GM12878 (cell line): ENCODE measurements at regions not wholly inside any gene's neighbourhood (a gene's known extent, or its start where the extent isn't known, plus 50 kb on each side); places are given as distances from the start of the nearest gene placed in this dataset.

Source experiments
- ATAC-seq: fragments of 200-7000 bp; cut with Tn5 transposase; 3 replicates; pipeline ENCODE4 v1.9.1; 2020; ENCODE audit warnings: mild to moderate bottlenecking, moderate library complexity
- BruUV-seq: library from RNA; stranded (reverse); fragments of 400-500 nt; replicated peaks from 2 replicates; lab custom pipeline; 2021; lab: Mats Ljungman, UMichigan
- CTCF ChIA-PET: fragments of 300-600 bp; sonication (Branson Sonifier 250); formaldehyde crosslinking; extraction: SDS; loops from one replicate; lab custom pipeline; 2021; ENCODE audit warnings: inconsistent platforms; lab: Yijun Ruan, JAX
- POLR2A ChIA-PET: fragments of 350-600 bp; formaldehyde crosslinking; extraction: SDS; loops from one replicate; lab custom pipeline; 2021; ENCODE audit warnings: inconsistent platforms; lab: Charles Lee
- RAD21 ChIA-PET: fragments of 300-600 bp; sonication (Branson Sonifier 250); formaldehyde crosslinking; loops from one replicate; lab custom pipeline; 2023; ENCODE audit warnings: antibody characterized with exemption; ENCODE audit not compliant: unreplicated experiment; lab: Charles Lee
- SMC1A ChIA-PET: fragments of 300-600 bp; sonication (Branson Sonifier 250); formaldehyde crosslinking; loops from one replicate; lab custom pipeline; 2023; ENCODE audit not compliant: unreplicated experiment, uncharacterized antibody; lab: Charles Lee
- DNase-seq: peaks from one replicate; pipeline ENCODE4 v3.0.0-alpha.2; 2011; ENCODE audit warnings: low read depth, low spot score
- FAIRE-seq: peaks from 3 replicates; lab custom pipeline; 2011; peaks lifted over from hg19 to GRCh38; lab: Jason Lieb, UNC
- H2AFZ ChIP-seq: 2 replicates; pipeline ENCODE4 v1.6.0; 2011; ENCODE audit warnings: low read depth, low read length, control low read depth; ENCODE audit not compliant: control insufficient read depth
- H3K27ac ChIP-seq: 2 replicates; pipeline ENCODE4 v1.5.1; 2011; ENCODE audit warnings: control low read depth; ENCODE audit not compliant: control insufficient read depth, insufficient read depth
- H3K27me3 ChIP-seq, 2 experiments: replicated peaks in 1 of 2; 2 replicates each; pipeline versions ENCODE4 v1.6.0 to v1.6.1; 2011; ENCODE audit warnings: low read length in 1 of 2; ENCODE audit not compliant: control insufficient read depth in 2 of 2, insufficient read depth in 2 of 2
- H3K36me3 ChIP-seq, 2 experiments: 2 replicates each; pipeline ENCODE4 v1.5.1; 2011; ENCODE audit warnings: low read length in 1 of 2; ENCODE audit not compliant: control insufficient read depth in 2 of 2, insufficient read depth in 2 of 2
- H3K4me1 ChIP-seq: 2 replicates; pipeline ENCODE4 v1.6.1; 2011; ENCODE audit warnings: mild to moderate bottlenecking, low read length, moderate library complexity, mixed read lengths; ENCODE audit not compliant: control insufficient read depth, insufficient read depth
- H3K4me2 ChIP-seq: 2 replicates; pipeline ENCODE4 v1.6.0; 2011; ENCODE audit warnings: control low read depth; ENCODE audit not compliant: control insufficient read depth, insufficient read depth
- H3K4me3 ChIP-seq: fragments of 200-600 bp; sonication (generic); 2 replicates; pipeline ENCODE4 v1.5.1; 2016
- H3K79me2 ChIP-seq: 2 replicates; pipeline ENCODE4 v1.6.0; 2011; ENCODE audit warnings: low read length; ENCODE audit not compliant: control insufficient read depth, insufficient read depth
- H3K9ac ChIP-seq: 2 replicates; pipeline ENCODE4 v1.8.0; 2011; ENCODE audit warnings: low read length, control low read depth, mixed read lengths; ENCODE audit not compliant: control insufficient read depth, insufficient read depth
- H3K9me3 ChIP-seq: replicated peaks from 3 replicates; pipeline ENCODE4 v1.5.1; 2011; ENCODE audit warnings: mild to moderate bottlenecking, low read length; ENCODE audit not compliant: control insufficient read depth, insufficient read depth
- H4K20me1 ChIP-seq: 2 replicates; pipeline ENCODE4 v1.6.0; 2011; ENCODE audit not compliant: control insufficient read depth, insufficient read depth
- BCLAF1 ChIP-seq: fragments of 450-650 bp; IDR thresholded peaks from 2 replicates; pipeline ENCODE4 v1.6.1; 2017; ENCODE audit warnings: antibody characterized with exemption, mild to moderate bottlenecking, moderate library complexity
- CHD2 ChIP-seq: IDR thresholded peaks from 2 replicates; pipeline ENCODE4 v1.6.1; 2011; ENCODE audit warnings: low read depth, low read length, improper control_type of control experiment, borderline replicate concordance
- CUX1 ChIP-seq: IDR thresholded peaks from 2 replicates; pipeline ENCODE4 v1.6.1; 2012; ENCODE audit warnings: improper control_type of control experiment, low read depth, low read length; ENCODE audit not compliant: insufficient replicate concordance
- DPF2 ChIP-seq: fragments of 450-650 bp; IDR thresholded peaks from 2 replicates; pipeline ENCODE4 v1.6.1; 2017; ENCODE audit warnings: mild to moderate bottlenecking
- NKRF ChIP-seq: fragments of 450-650 bp; conservative IDR thresholded peaks from 2 replicates; pipeline ENCODE4 v1.6.1; 2017; ENCODE audit warnings: mild to moderate bottlenecking, moderate library complexity
- SIN3A ChIP-seq: IDR thresholded peaks from 2 replicates; pipeline ENCODE4 v1.6.1; 2012; ENCODE audit warnings: low read depth, low read length, improper control_type of control experiment
- SIX5 ChIP-seq: IDR thresholded peaks from 2 replicates; pipeline ENCODE4 v1.6.1; 2011; ENCODE audit warnings: mild to moderate bottlenecking, low read depth, low read length, moderate library complexity; ENCODE audit not compliant: severe bottlenecking
- SMARCA5 ChIP-seq: fragments of 450-650 bp; IDR thresholded peaks from 2 replicates; pipeline ENCODE4 v1.6.1; 2017; ENCODE audit warnings: mild to moderate bottlenecking
- YBX1 ChIP-seq: fragments of 450-650 bp; IDR thresholded peaks from 2 replicates; pipeline ENCODE4 v1.6.1; 2016; ENCODE audit warnings: antibody characterized with exemption
- ZNF207 ChIP-seq: fragments of 450-650 bp; IDR thresholded peaks from 2 replicates; pipeline ENCODE4 v1.6.1; 2014; ENCODE audit warnings: antibody characterized with exemption, mild to moderate bottlenecking, borderline replicate concordance
- WGBS: methylation state at CpG from one replicate; pipeline ENCODE4 v1.1.6; 2016; ENCODE audit warnings: low lambda C conversion rate; ENCODE audit not compliant: insufficient replicate concordance, insufficient coverage; ENCODE audit errors: missing lambda C conversion rate; 5-methylcytosine and 5-hydroxymethylcytosine counted together
- in situ Hi-C: fragments of 300-500 bp; cut with MboI; formaldehyde crosslinking; loops from 9 replicates; pipeline ENCODE4 v1.14.3; 2018; ENCODE audit warnings: mixed read lengths
- intact Hi-C: fragments of 100-400 bp; cut with micrococcal nuclease; formaldehyde crosslinking; loops from one replicate; pipeline ENCODE4 v1.14.2; 2022; ENCODE audit not compliant: unreplicated experiment

- TF ChIP-seq BCLAF1, result no peak
- no peak for TF ChIP-seq DPF2
- no peak for TF ChIP-seq YBX1
- TF ChIP-seq ZNF207, result no peak
Measured at GRCh38 chr3:178289544-178290160, 246.6 kb upstream of the KCNMB2 start (continued).

GRCh38 chr3:178291574-178292370 lies 244.5 kb upstream of the KCNMB2 start:
- no peak for ATAC-seq
- RAD21 ChIA-PET, result no interaction called here
- no peak for FAIRE-seq
- TF ChIP-seq SIN3A (no peak), CHD2 (no peak), SIX5 (no peak), SMARCA5 (no peak), NKRF (no peak), CUX1 (no peak)

More at GRCh38 chr3:178291574-178292370, 244.5 kb upstream of the KCNMB2 start:
- Histone ChIP-seq H2AFZ (no peak overlapping the region), H3K4me2 (no peak overlapping the region), H3K27me3 (no peaks in the 10 kb centered on the region), H3K9me3 (no peaks in the 10 kb centered on the region), H3K27ac (no peak overlapping the region), H3K4me1 (no peaks in the 10 kb centered on the region), H4K20me1 (no peaks in the 10 kb centered on the region), H3K36me3 (no peaks in the 10 kb centered on the region), H3K4me3 (no peak overlapping the region), H3K79me2 (no peaks in the 10 kb centered on the region), H3K9ac (no peak overlapping the region)
- in situ Hi-C loops, result no loop called here
- CTCF ChIA-PET, result no interaction called here
- WGBS, result 15% methylated on average over 7 of the region's 7 CpGs
- POLR2A ChIA-PET, result no interaction called here
- DNase-seq, result no peak
- SMC1A ChIA-PET, result no interaction called here
- no TSS peak for BruUV-seq
- intact Hi-C loops, result no loop called here
